Breast epithelium (tissue), 3 donors: ENCODE measurements at regions not wholly inside any gene's neighbourhood (a gene's known extent, or its start where the extent isn't known, plus 50 kb on each side); places are given as distances from the start of the nearest gene placed in this dataset.

Source experiments
- POLR2AphosphoS5 ChIP-seq, 3 donors: sonication (generic); formaldehyde crosslinking; IDR thresholded peaks; one replicate each; pipeline ENCODE4 v1.6.1; 2017; ENCODE audit warnings: antibody characterized with exemption in 3 of 3
- TF ChIP-seq, protein P1 (sequence below), 3 donors: fragments of 450-650 bp; IDR thresholded peaks; one replicate each; pipeline ENCODE4 v1.5.1; 2016 to 2017; ENCODE audit warnings: antibody characterized with exemption in 3 of 3, mild to moderate bottlenecking in 3 of 3, moderate library complexity in 3 of 3

DNA sequence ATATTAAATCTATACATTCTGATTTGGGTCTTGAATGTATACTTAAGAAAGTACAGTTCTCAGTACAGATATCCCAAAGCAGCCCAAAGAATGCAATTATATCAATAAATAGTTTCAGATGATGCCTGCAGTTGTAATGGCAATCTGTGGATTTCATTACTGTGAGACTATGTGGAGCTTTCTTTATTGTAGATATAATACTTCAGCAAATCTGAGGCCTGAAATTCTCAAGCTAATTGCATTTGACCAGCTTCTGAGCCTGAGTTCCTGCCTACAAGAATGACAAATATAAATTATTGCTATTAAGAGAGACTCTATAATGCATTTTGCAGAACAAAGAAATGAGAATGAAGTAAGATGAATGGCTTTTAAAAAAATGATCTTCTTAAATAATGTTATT lies 320.3 kb downstream of the DKK2 start:
- TF ChIP-seq, protein P1, sequence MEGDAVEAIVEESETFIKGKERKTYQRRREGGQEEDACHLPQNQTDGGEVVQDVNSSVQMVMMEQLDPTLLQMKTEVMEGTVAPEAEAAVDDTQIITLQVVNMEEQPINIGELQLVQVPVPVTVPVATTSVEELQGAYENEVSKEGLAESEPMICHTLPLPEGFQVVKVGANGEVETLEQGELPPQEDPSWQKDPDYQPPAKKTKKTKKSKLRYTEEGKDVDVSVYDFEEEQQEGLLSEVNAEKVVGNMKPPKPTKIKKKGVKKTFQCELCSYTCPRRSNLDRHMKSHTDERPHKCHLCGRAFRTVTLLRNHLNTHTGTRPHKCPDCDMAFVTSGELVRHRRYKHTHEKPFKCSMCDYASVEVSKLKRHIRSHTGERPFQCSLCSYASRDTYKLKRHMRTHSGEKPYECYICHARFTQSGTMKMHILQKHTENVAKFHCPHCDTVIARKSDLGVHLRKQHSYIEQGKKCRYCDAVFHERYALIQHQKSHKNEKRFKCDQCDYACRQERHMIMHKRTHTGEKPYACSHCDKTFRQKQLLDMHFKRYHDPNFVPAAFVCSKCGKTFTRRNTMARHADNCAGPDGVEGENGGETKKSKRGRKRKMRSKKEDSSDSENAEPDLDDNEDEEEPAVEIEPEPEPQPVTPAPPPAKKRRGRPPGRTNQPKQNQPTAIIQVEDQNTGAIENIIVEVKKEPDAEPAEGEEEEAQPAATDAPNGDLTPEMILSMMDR (IDR thresholded peaks at IDR 0.05), result no peak
- no peak for TF ChIP-seq POLR2AphosphoS5 (IDR thresholded peaks at IDR 0.05)
